HepG2 (cell line): ENCODE measurements at regions not wholly inside any gene's neighbourhood (a gene's known extent, or its start where the extent isn't known, plus 50 kb on each side); places are given as distances from the start of the nearest gene placed in this dataset.

Experiments
- ATAC-seq: fragments of 200-7000 bp; cut with Tn5 transposase; 3 replicates; pipeline ENCODE4 v1.9.1; 2020; ENCODE audit warnings: mild to moderate bottlenecking, moderate library complexity
- BruUV-seq: library from RNA; stranded (reverse); fragments of 400-500 nt; replicated peaks from 2 replicates; lab custom pipeline; 2021; lab: Mats Ljungman, UMichigan
- CTCF ChIA-PET: fragments of 300-600 bp; formaldehyde crosslinking; extraction: SDS; loops from one replicate; lab custom pipeline; 2021; ENCODE audit warnings: low total read pairs, inconsistent platforms, low intra/inter-chr PET ratio; lab: Yijun Ruan, JAX
- POLR2A ChIA-PET: fragments of 350-600 bp; sonication (Branson Sonifier 250); formaldehyde crosslinking; loops from one replicate; lab custom pipeline; 2020; ENCODE audit warnings: antibody characterized with exemption, inconsistent platforms; lab: Yijun Ruan, JAX
- DNase-seq: peaks from one replicate; pipeline ENCODE4 v3.0.0-alpha.2; 2015; ENCODE audit warnings: low spot score
- FAIRE-seq: peaks from 3 replicates; lab custom pipeline; 2011; peaks lifted over from hg19 to GRCh38; lab: Jason Lieb, UNC
- H2AFZ ChIP-seq: one replicate; pipeline ENCODE4 v1.6.1; 2011; ENCODE audit warnings: low read length, inconsistent platforms
- H3K27ac ChIP-seq: fragments of 300-600 bp; 3 replicates; pipeline ENCODE4 v1.8.0; 2011; ENCODE audit warnings: mixed run types, mild to moderate bottlenecking, mixed read lengths, low read length, inconsistent platforms; ENCODE audit not compliant: insufficient read depth; ENCODE audit errors: extremely low read length
- H3K27me3 ChIP-seq, 2 experiments: fragments of 200-600 bp in 1 of 2; 2 replicates in 1 of 2; 3 replicates in 1 of 2; pipeline versions ENCODE4 v1.6.0 to v1.8.0; 2011; ENCODE audit warnings: low read length in 2 of 2, mild to moderate bottlenecking in 2 of 2, moderate library complexity in 2 of 2, inconsistent platforms in 1 of 2; ENCODE audit not compliant: insufficient read depth in 2 of 2, control insufficient read depth in 1 of 2
- H3K36me3 ChIP-seq, 2 experiments: fragments of 200-600 bp in 1 of 2; replicated peaks in 1 of 2; 2 replicates in 1 of 2; 3 replicates in 1 of 2; pipeline versions ENCODE4 v1.5.1 to v1.8.0; 2011; ENCODE audit warnings: low read length in 2 of 2, inconsistent platforms in 1 of 2; ENCODE audit not compliant: insufficient read depth in 2 of 2, control insufficient read depth in 1 of 2
- H3K4me1 ChIP-seq: 2 replicates; pipeline ENCODE4 v1.5.1; 2012; ENCODE audit warnings: low read length, inconsistent platforms; ENCODE audit not compliant: insufficient read depth
- H3K4me2 ChIP-seq: 2 replicates; pipeline ENCODE4 v1.6.0; 2011; ENCODE audit warnings: low read depth, low read length, inconsistent platforms
- H3K4me3 ChIP-seq, 3 experiments: fragments of 200-600 bp in 1 of 3; sonication (generic), shearing (Covaris generic) in 1 of 3; replicated peaks in 1 of 3; 2 replicates each; pipeline ENCODE4 v1.5.1; 2011 to 2016; ENCODE audit warnings: low read length in 3 of 3, inconsistent platforms in 2 of 3, low read depth in 2 of 3, mild to moderate bottlenecking in 2 of 3, control low read depth in 1 of 3, mixed read lengths in 1 of 3; ENCODE audit not compliant: insufficient read depth in 1 of 3
- H3K79me2 ChIP-seq: one replicate; pipeline ENCODE4 v1.6.1; 2011; ENCODE audit warnings: low read length, inconsistent platforms; ENCODE audit not compliant: insufficient read depth
- H3K9ac ChIP-seq: 2 replicates; pipeline ENCODE4 v1.6.0; 2011; ENCODE audit warnings: mild to moderate bottlenecking, low read depth, low read length, inconsistent platforms; ENCODE audit not compliant: insufficient read depth
- H3K9me3 ChIP-seq: 2 replicates; pipeline ENCODE4 v1.5.1; 2012; ENCODE audit warnings: mild to moderate bottlenecking, low read length
- H4K20me1 ChIP-seq: 2 replicates; pipeline ENCODE4 v1.6.0; 2011; ENCODE audit warnings: inconsistent platforms, mild to moderate bottlenecking, low read length, moderate library complexity; ENCODE audit not compliant: insufficient read depth
- HMGA1 ChIP-seq: sonication (generic); formaldehyde crosslinking; conservative IDR thresholded peaks from 2 replicates; pipeline ENCODE4 v1.4.0; 2020; ENCODE audit warnings: missing genetic modification reagents
- HNRNPLL ChIP-seq: fragments of 200-400 bp; formaldehyde crosslinking; IDR thresholded peaks from 2 replicates; pipeline ENCODE4 v1.6.1; 2017; ENCODE audit warnings: mild to moderate bottlenecking, low read depth, low read length; ENCODE audit not compliant: poor library complexity, severe bottlenecking
- JUND ChIP-seq: sonication (generic); formaldehyde crosslinking; IDR thresholded peaks from 2 replicates; pipeline ENCODE4 v1.8.0; 2022; ENCODE audit warnings: mild to moderate bottlenecking, missing genetic modification reagents
- MTF1 ChIP-seq: sonication (generic); formaldehyde crosslinking; IDR thresholded peaks from 2 replicates; pipeline ENCODE4 v1.5.0; 2020; ENCODE audit warnings: missing genetic modification reagents
- NFYB ChIP-seq: sonication (generic); formaldehyde crosslinking; IDR thresholded peaks from 2 replicates; pipeline ENCODE4 v1.4.0; 2020; ENCODE audit warnings: missing genetic modification reagents
- NKX3-1 ChIP-seq: sonication (generic); formaldehyde crosslinking; IDR thresholded peaks from 2 replicates; pipeline ENCODE4 v1.5.0; 2020; ENCODE audit warnings: missing genetic modification reagents
- PHF8 ChIP-seq: sonication (generic); formaldehyde crosslinking; IDR thresholded peaks from 2 replicates; pipeline ENCODE4 v1.5.0; 2020; ENCODE audit warnings: missing genetic modification reagents
- SMAD3 ChIP-seq: sonication (generic); formaldehyde crosslinking; IDR thresholded peaks from 2 replicates; pipeline ENCODE4 v1.4.0; 2020; ENCODE audit warnings: missing genetic modification reagents
- SMARCC2 ChIP-seq: fragments of 450-650 bp; IDR thresholded peaks from 2 replicates; pipeline ENCODE4 v1.6.1; 2017; ENCODE audit warnings: antibody characterized with exemption, mild to moderate bottlenecking
- ZBTB20 ChIP-seq: sonication (generic); formaldehyde crosslinking; IDR thresholded peaks from 2 replicates; pipeline ENCODE4 v1.8.1; 2023; ENCODE audit warnings: missing genetic modification reagents, low read depth, mild to moderate bottlenecking, borderline replicate concordance
- ZFYVE20 ChIP-seq: sonication (generic); formaldehyde crosslinking; IDR thresholded peaks from 2 replicates; pipeline ENCODE4 v1.8.0; 2023; ENCODE audit warnings: low read depth, mild to moderate bottlenecking, moderate library complexity, missing genetic modification reagents, borderline replicate concordance
- ZNF773 ChIP-seq: sonication (generic); formaldehyde crosslinking; IDR thresholded peaks from 2 replicates; pipeline ENCODE4 v1.4.0; 2020; ENCODE audit warnings: missing genetic modification reagents, borderline replicate concordance
- ZSCAN31 ChIP-seq: sonication (generic); formaldehyde crosslinking; IDR thresholded peaks from 2 replicates; pipeline ENCODE4 v1.5.0; 2020; ENCODE audit warnings: low read depth, mild to moderate bottlenecking, missing genetic modification reagents
- WGBS: methylation state at CpG from one replicate; pipeline ENCODE4 v1.1.6; 2017; ENCODE audit warnings: low lambda C conversion rate; 5-methylcytosine and 5-hydroxymethylcytosine counted together
- in situ Hi-C: cut with HindIII; loops from 2 replicates; pipeline ENCODE4 v1.10.0; 2017; ENCODE audit warnings: low pct_unique_long_range_greater_than_20kb; ENCODE audit not compliant: extremely low pct_ligation_motif_present
- intact Hi-C: fragments of 100-400 bp; cut with micrococcal nuclease; formaldehyde crosslinking; loops from one replicate; pipeline ENCODE4 v1.10.0; 2022; ENCODE audit not compliant: unreplicated experiment
- TF ChIP-seq, protein P1 (sequence below): sonication (generic); formaldehyde crosslinking; IDR thresholded peaks from 2 replicates; pipeline ENCODE4 v1.4.0; 2020; ENCODE audit warnings: missing genetic modification reagents, borderline replicate concordance
- TF ChIP-seq, protein P2 (sequence below): fragments of 450-650 bp; IDR thresholded peaks from 2 replicates; pipeline ENCODE4 v1.6.1; 2016
- TF ChIP-seq, protein P3 (sequence below): sonication (generic); formaldehyde crosslinking; IDR thresholded peaks from 2 replicates; pipeline ENCODE4 v1.8.1; 2023; ENCODE audit warnings: missing genetic modification reagents, mild to moderate bottlenecking, borderline replicate concordance

DNA sequence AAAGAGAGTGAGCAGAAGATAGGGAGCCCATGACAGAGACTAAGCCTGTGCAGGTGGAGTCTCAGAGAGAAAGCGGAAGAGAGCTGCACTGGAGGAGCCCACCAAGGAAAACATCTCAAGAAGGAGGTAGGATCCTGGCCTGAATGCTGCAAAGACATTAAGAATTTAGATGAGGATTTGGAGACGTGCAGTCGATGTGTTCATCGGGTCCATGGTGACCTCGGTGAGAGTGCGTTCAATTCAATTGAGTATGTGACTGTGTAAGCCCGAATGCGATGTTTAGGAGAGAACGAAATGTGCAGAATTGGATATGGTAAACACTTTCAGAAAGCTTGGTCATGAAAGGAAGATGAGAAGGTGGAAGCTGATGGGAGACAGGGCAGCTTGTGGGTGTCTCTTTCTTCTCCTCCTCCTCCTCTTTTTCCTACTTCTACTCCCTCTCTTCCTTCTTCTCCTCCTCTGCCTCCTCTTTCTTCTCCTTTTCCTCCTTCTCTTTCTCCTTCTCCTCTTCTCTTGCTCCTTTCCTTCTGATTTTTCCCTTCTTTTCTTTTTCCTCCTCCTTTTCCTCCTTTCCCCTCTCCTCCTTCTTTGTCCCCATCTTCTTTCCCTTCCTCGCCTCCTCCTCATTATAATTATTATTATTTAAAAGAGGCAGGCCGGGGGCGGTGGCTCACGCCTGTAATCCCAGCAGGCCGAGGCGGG, 276.0 kb downstream of the RPS24 start:
- 46% methylated on average over 15 of the region's 15 CpGs for WGBS
- Histone ChIP-seq H3K4me3 (no peak overlapping the region), H3K4me1 (no peaks in the 10 kb centered on the region), H3K9me3 (no peaks in the 10 kb centered on the region), H2AFZ (no peak overlapping the region), H3K27ac (no peak overlapping the region), H3K36me3 (no peaks in the 10 kb centered on the region), H3K27me3 (no peaks in the 10 kb centered on the region; a peak in 2 of 5 replicates), H3K79me2 (no peaks in the 10 kb centered on the region), H3K9ac (no peak overlapping the region), H4K20me1 (no peaks in the 10 kb centered on the region), H3K4me2 (no peak overlapping the region)
- ChIA-PET POLR2A (no interaction called here), CTCF (no interaction called here)
- ATAC-seq (no peak), DNase-seq (no peak), FAIRE-seq (no peak)
- no TSS peak for BruUV-seq
- in situ Hi-C loops (no loop called here), intact Hi-C loops (loop anchor here (10.0 kb wide), 2 partner anchors 265 to 275 kb away; no protein-coding TSS in a partner anchor)
- TF ChIP-seq ZNF773 (CRISPR knock-in tag), result no peak
- no peak for TF ChIP-seq MTF1
- no peak for TF ChIP-seq ZSCAN31 (CRISPR knock-in tag)
- TF ChIP-seq NFYB, result no peak
- no peak for TF ChIP-seq SMARCC2
- TF ChIP-seq PHF8 (CRISPR knock-in tag), result no peak

DNA sequence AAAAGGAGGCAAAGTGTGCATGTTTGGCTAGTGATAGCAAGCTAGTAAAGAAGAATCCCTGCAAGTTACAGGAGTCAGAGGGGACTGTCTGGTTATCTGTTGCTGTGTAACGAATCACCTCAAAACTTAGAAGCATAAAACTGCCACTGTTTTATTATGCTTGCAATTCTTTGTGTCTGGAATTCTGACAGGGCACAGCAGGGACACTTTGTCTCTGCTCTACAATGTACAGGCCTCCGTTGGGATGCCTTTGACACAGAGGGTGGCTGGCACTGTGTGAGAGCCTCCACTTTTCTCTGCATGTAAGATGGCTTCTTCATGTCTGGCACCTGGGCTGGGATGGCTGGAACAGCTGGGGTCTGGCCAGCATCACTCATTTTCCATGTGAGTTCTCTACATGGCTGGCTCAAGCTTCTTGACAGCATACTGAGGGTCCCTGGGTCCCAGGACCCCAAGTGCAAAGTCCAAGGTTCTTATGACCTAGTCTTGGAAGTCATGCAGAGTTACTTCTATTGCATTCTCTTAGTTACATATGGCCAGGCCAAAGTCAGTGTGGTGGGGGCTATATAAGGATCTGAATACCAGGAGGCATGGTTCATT, 276.9 kb downstream of the RPS24 start:
- Histone ChIP-seq H3K4me3 (no peak overlapping the region), H3K27me3 (no peaks in the 10 kb centered on the region; a peak in 2 of 5 replicates), H3K79me2 (no peaks in the 10 kb centered on the region), H2AFZ (no peak overlapping the region), H3K9me3 (no peaks in the 10 kb centered on the region), H3K27ac (no peak overlapping the region), H4K20me1 (no peaks in the 10 kb centered on the region), H3K9ac (no peak overlapping the region), H3K4me1 (no peaks in the 10 kb centered on the region), H3K36me3 (no peaks in the 10 kb centered on the region), H3K4me2 (no peak overlapping the region)
- POLR2A ChIA-PET, result no interaction called here
- FAIRE-seq (no peak), ATAC-seq (no peak), DNase-seq (no peak)
- no TSS peak for BruUV-seq
- in situ Hi-C loops (no loop called here), intact Hi-C loops (no loop called here)
- CTCF ChIA-PET, result no interaction called here
- 29% methylated on average over 1 of the region's 2 CpGs for WGBS
- TF ChIP-seq HMGA1 (no peak), HNRNPLL (no peak), JUND (no peak), NKX3-1 (CRISPR knock-in tag) (no peak), ZBTB20 (CRISPR knock-in tag) (no peak), SMAD3 (CRISPR knock-in tag) (no peak), ZFYVE20 (no peak)
- TF ChIP-seq, protein P1, sequence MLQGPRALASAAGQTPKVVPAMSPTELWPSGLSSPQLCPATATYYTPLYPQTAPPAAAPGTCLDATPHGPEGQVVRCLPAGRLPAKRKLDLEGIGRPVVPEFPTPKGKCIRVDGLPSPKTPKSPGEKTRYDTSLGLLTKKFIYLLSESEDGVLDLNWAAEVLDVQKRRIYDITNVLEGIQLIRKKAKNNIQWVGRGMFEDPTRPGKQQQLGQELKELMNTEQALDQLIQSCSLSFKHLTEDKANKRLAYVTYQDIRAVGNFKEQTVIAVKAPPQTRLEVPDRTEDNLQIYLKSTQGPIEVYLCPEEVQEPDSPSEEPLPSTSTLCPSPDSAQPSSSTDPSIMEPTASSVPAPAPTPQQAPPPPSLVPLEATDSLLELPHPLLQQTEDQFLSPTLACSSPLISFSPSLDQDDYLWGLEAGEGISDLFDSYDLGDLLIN (CRISPR knock-in tag), result no peak
- TF ChIP-seq, protein P2, sequence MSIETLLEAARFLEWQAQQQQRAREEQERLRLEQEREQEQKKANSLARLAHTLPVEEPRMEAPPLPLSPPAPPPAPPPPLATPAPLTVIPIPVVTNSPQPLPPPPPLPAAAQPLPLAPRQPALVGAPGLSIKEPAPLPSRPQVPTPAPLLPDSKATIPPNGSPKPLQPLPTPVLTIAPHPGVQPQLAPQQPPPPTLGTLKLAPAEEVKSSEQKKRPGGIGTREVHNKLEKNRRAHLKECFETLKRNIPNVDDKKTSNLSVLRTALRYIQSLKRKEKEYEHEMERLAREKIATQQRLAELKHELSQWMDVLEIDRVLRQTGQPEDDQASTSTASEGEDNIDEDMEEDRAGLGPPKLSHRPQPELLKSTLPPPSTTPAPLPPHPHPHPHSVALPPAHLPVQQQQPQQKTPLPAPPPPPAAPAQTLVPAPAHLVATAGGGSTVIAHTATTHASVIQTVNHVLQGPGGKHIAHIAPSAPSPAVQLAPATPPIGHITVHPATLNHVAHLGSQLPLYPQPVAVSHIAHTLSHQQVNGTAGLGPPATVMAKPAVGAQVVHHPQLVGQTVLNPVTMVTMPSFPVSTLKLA, result no peak
- TF ChIP-seq, protein P3, sequence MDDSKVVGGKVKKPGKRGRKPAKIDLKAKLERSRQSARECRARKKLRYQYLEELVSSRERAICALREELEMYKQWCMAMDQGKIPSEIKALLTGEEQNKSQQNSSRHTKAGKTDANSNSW (CRISPR knock-in tag), result no peak
